Progenitor cell of endocrine pancreas (in vitro differentiated cells): ENCODE measurements at regions not wholly inside any gene's neighbourhood (a gene's known extent, or its start where the extent isn't known, plus 50 kb on each side); places are given as distances from the start of the nearest gene placed in this dataset.

Experiments
- DNase-seq: peaks from one replicate; pipeline ENCODE4 v3.0.0; 2021; ENCODE audit warnings: low spot score; ENCODE audit not compliant: unreplicated experiment
- H3K27ac Mint-ChIP-seq: 2 replicates; pipeline ENCODE4 v1.8.0; 2021; ENCODE audit warnings: mild to moderate bottlenecking, moderate library complexity, mixed read lengths
- H3K27me3 Mint-ChIP-seq: 2 replicates; pipeline ENCODE4 v1.8.0; 2021; ENCODE audit warnings: mixed read lengths
- H3K36me3 Mint-ChIP-seq: 2 replicates; pipeline ENCODE4 v1.8.0; 2022; ENCODE audit warnings: mixed read lengths; ENCODE audit not compliant: insufficient read depth
- H3K4me1 Mint-ChIP-seq: 2 replicates; pipeline ENCODE4 v1.8.0; 2021; ENCODE audit warnings: low read depth, mixed read lengths
- H3K4me3 Mint-ChIP-seq: 2 replicates; pipeline ENCODE4 v1.8.0; 2021; ENCODE audit warnings: low read depth, mild to moderate bottlenecking, moderate library complexity, mixed read lengths
- H3K9me3 Mint-ChIP-seq: 2 replicates; pipeline ENCODE4 v1.8.0; 2021; ENCODE audit warnings: low read depth, mixed read lengths
- CTCF ChIP-seq: fragments of 200-600 bp; sonication (generic); IDR thresholded peaks from one replicate; pipeline ENCODE4 v1.5.0; 2021; ENCODE audit warnings: antibody characterized with exemption, mild to moderate bottlenecking; ENCODE audit not compliant: unreplicated experiment

- H3K4me3 Mint-ChIP-seq = no peak overlapping the region
- no peaks in the 10 kb centered on the region for H3K36me3 Mint-ChIP-seq
- no peak overlapping the region for H3K27ac Mint-ChIP-seq
- TF ChIP-seq CTCF = no peak
- H3K27me3 Mint-ChIP-seq = no peaks in the 10 kb centered on the region
- DNase-seq = no peak
- no peaks in the 10 kb centered on the region for H3K4me1 Mint-ChIP-seq
- peaks cover 2% of the 10 kb centered on the region for H3K9me3 Mint-ChIP-seq
These were observed 344.5 kb downstream of the LMX1A start for GRCh38 chr1:165011991-165012531.

- no peak for TF ChIP-seq CTCF
- Mint-ChIP-seq H3K27ac (no peak overlapping the region), H3K27me3 (no peaks in the 10 kb centered on the region), H3K9me3 (no peaks in the 10 kb centered on the region), H3K4me1 (no peaks in the 10 kb centered on the region), H3K4me3 (no peak overlapping the region), H3K36me3 (no peaks in the 10 kb centered on the region)
- DNase-seq = no peak
These were observed 345.3 kb downstream of the LMX1A start for GRCh38 chr1:165011186-165011585.

DNA sequence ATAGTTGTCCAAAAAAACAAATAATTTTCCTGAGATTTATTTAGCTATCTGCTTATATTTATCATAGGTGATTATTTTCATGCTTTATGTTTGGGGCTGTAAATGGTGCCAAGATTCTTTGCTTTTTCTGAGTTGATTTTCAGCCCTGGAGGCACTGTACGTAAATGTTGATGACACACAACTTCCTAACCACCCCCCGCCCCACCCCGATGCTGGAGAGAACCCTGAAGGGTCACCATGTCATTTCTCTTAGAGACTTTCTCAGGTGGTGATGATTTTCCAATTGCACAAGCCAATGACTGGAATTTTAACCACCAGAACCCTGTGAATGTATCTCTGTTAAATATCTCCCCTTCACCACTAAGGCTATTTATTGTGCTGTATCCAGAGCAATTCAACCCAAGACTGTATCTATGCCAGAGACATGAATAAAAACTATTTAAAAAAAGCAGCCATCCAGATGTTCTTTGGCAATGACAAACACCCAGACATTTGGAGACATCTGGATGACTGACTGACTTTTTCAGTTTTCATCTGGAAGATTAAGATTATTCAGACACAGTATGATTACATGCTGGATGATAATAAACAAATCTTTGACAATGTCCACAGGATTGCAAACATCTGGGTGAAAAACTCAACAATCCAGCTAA is 346.0 kb downstream of the LMX1A start:
- no peak overlapping the region for H3K27ac Mint-ChIP-seq
- TF ChIP-seq CTCF = no peak
- no peaks in the 10 kb centered on the region for H3K36me3 Mint-ChIP-seq
- peaks cover 2% of the 10 kb centered on the region for H3K4me1 Mint-ChIP-seq
- no peak for DNase-seq
- H3K27me3 Mint-ChIP-seq = no peaks in the 10 kb centered on the region
- H3K9me3 Mint-ChIP-seq = no peaks in the 10 kb centered on the region
- H3K4me3 Mint-ChIP-seq = no peak overlapping the region

GRCh38 chr1:165006831-165007230 is 349.7 kb downstream of the LMX1A start:
- H3K4me1 Mint-ChIP-seq = peaks cover 2% of the 10 kb centered on the region
- no peaks in the 10 kb centered on the region for H3K36me3 Mint-ChIP-seq
- no peak for TF ChIP-seq CTCF
- no peaks in the 10 kb centered on the region for H3K27me3 Mint-ChIP-seq
- H3K9me3 Mint-ChIP-seq = peaks cover 8% of the 10 kb centered on the region
- no peak overlapping the region for H3K27ac Mint-ChIP-seq
- DNase-seq = no peak
- no peak overlapping the region for H3K4me3 Mint-ChIP-seq

DNA sequence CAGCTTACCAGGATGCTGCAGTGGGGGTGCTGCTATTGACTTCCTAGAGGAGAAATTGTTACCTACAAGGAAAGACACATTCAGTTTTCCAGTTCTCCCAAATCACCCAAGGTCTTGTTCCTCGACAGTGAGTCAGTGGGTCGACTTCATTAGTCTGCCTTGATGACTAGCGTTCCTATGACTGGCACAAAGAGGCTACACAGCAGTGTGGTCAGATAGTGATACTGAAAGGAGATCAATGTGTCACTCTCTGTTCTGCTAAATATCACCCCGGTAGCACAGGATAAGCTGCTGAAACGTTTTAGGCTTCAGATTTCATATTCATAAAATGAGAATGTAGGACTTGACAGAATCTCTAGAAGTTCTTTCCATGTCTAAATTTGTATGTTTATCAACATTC is 357.4 kb downstream of the LMX1A start:
- Mint-ChIP-seq H3K27ac (no peak overlapping the region), H3K27me3 (no peaks in the 10 kb centered on the region), H3K4me1 (no peaks in the 10 kb centered on the region), H3K9me3 (peaks cover 11% of the 10 kb centered on the region), H3K4me3 (no peak overlapping the region), H3K36me3 (no peaks in the 10 kb centered on the region)
- TF ChIP-seq CTCF = no peak
- DNase-seq = no peak
